PC-9 (cell line): ENCODE measurements at regions not wholly inside any gene's neighbourhood (a gene's known extent, or its start where the extent isn't known, plus 50 kb on each side); places are given as distances from the start of the nearest gene placed in this dataset.

ENCODE experiments used
- CTCF ChIP-seq: fragments of 200-600 bp; sonication (generic); conservative IDR thresholded peaks from 2 replicates; pipeline ENCODE4 v1.6.1; 2017; ENCODE audit warnings: mixed run types, antibody characterized with exemption, mild to moderate bottlenecking, moderate library complexity
- EZH2 ChIP-seq: fragments of 200-600 bp; sonication (generic); IDR thresholded peaks from 2 replicates; pipeline ENCODE4 v1.8.0; 2017; ENCODE audit warnings: antibody characterized with exemption, low read depth

- TF ChIP-seq CTCF (no peak), EZH2 (no peak)
Measured at GRCh38 chr20:57053793-57054552, 212.5 kb downstream of the BMP7 start.
